Activated CD8-positive, alpha-beta memory T cell treated with anti-CD3 and anti-CD28 coated beads for 48 hours (primary cell): ENCODE measurements at regions not wholly inside any gene's neighbourhood (a gene's known extent, or its start where the extent isn't known, plus 50 kb on each side); places are given as distances from the start of the nearest gene placed in this dataset.

Source experiments
- DNase-seq, 3 experiments: peaks; one replicate each; pipeline ENCODE4 v3.0.0-alpha.2; 2020; ENCODE audit warnings: low read depth in 2 of 3, low spot score in 2 of 3

DNA sequence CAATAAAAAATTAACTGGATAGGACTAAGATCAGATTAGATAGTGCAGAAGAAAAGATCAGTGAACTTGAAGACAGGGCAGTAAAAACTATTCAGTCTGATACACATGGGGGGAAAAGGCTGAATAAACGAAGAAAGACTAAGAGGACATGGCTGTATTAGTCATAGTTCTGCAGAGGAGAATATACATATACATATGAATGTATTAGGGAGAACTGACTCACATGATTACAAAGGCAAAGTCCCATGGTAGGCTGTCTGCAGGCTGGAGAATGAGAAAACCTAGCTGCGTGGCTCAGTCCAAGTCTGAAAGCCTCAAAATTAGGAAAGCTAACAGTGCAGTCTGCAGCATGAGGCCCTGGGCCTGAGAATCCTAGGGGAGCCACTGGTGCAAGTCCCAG is 98.2 kb upstream of the GNAO1 start:
- no peak for DNase-seq

DNA sequence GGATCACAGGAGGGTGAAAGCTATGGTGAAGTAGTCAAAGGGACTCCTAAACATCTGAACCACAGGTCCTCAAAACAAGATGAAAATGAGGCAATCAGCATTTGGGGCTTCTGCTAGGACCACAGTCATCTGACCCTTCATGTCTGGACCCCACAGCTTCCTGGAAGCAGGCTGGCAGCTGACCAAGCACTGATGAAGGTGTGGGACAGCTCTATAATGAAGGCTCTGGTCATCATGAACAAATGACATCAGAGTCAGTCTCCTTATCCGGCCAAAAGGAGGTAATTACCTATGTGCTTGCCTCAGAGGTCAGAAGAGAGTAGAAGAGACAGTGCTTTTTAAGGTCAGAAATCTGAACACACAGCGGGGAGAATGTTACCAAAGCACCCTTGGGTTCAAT is 101.2 kb upstream of the GNAO1 start:
- DNase-seq, result no peak

DNA sequence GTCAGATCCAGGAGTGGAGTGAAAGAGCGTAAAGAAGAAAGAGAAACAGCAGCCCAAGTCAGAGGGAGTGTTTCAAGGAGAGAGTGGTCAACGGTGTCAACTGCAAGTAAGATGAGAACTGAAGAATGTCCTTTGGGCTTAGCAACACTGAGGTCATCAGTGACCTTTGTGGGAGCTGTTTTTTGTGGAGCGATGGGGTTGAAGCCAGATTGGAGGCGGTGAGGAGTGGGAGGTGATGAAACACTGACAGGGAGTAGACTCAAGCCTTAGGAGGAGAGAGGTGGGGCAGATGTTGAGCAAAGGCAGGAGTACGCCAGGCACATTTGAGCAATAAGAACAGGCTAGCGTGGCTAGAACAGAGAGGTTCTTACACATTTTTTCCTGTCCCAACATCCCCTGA is 103.7 kb upstream of the GNAO1 start:
- DNase-seq, result no peak

DNA sequence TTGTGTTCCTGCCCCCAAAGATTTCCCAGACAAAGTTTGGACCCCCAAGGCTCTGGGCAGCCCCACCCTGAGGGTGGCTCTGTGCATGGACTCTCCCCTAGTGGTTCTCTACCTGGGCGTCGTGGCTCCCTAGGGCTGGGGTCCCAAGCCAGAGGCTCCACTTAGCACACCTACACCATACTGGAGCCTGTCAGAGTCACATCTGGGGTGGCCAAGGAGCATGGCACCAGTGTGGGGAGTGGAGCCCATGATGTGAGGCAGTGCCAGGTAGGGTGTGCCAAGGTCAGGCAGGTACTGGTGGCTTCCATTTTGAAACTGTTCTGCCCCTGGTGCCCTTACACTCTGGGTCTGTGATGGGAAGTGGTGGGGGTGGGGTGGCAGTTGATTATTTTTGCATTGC is 109.9 kb upstream of the GNAO1 start:
- DNase-seq, result no peak

DNA sequence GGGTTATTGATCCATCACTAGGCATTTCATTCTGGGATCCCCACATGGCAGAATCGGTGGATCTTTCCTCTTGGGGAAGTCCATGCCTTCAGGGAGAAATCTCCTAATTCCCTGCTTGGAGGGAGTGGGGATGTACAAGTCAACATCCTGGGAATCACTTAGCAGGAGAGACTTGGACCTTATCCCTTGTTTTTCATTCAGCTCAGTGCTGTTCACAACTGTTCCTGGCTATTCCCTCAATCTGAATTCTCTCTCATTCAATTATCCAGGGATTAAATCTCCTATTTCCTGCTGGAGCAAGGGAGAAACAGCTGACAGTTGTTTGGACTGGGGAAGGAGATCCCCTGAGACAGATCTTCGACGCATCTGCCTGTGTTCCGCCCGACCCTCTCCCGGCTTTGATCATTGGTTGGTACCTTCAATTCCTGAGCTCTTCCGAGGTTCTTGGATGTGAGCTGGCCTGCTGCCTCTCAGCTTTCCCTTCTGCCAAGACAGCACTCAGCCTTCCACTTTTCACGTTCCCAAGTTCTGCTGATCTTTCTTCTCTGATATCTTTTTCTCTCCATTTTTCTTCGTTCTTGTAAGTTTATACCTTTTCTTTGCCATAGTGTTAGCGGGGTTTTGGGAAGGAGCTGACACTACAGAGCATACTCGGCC is 115.4 kb upstream of the GNAO1 start:
- no peak for DNase-seq

DNA sequence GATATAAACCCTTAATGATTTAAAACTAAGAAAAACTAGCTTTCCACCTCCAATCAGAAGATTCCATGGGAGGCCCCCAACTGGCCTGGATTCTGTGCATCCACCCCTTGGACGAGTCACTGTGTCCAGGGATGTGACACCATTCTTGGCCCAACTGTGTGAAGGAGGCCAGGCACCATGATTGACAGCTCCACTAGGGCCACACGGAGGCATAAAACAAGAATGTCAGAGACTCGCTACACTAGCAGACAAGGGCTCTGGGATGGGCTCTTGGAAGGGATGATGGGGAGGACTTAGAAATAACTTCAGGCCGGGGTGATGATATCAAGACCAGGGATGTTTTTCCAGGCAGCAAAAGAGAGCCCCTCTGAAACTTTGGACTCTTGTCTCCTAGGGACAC is 117.8 kb upstream of the GNAO1 start:
- no peak for DNase-seq

DNA sequence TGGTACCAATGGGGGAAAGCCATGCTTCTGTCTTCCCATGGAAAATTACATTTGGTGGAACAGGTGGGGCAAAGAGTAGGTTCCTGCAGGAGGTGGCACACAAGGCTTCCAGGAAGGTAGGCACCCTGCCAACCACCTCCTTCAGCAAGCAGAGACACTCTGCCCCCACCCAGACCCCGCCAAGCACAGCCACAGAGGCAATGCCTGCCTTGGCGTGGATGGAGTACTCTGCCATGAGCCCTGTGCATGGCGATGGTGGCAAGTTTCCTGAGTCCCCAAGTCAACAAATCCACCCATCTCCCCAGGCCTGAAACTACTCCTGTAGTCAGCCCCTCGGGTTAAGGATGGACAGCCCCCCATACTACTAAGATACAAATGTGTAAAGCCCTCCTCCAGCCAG is 119.2 kb upstream of the GNAO1 start:
- DNase-seq, result no peak

DNA sequence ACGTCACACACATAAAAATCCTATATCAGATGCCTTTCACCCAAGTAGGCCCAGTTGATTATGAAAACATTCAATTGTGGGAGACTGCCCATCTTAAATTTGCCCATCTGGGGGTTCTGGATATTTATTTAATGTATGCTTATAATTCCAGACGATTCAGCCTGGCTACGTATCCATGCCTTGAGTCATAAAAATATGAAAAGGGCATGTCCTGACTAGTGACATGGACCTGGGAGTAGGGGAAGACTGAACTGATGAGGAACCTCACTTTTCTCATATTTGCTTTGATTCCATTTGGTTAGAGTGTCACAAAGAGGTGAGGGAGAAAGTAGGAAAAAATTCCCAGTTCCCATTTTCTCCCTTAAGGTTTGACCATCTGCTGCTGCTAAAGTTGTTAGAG is 122.5 kb upstream of the GNAO1 start:
- DNase-seq, result no peak

DNA sequence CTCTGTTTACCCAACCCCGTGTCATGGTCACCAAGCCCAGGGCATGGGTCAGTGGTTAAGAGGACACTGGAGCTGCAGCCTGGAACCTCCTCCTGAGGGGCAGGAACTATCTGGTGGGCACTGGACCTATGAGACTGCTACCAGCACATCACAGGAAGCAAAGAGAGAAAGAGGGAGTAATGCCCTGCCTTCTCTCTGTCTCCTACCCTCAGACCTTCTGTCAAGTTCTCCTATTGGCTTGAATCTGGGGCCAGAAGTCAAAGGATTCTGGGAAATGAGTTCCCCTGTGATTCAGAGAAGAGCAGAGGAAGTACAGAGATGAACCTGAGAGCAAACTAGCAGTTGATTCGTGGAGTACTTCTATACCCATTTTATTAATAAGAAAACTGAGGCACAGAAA is 123.0 kb upstream of the GNAO1 start:
- no peak for DNase-seq

DNA sequence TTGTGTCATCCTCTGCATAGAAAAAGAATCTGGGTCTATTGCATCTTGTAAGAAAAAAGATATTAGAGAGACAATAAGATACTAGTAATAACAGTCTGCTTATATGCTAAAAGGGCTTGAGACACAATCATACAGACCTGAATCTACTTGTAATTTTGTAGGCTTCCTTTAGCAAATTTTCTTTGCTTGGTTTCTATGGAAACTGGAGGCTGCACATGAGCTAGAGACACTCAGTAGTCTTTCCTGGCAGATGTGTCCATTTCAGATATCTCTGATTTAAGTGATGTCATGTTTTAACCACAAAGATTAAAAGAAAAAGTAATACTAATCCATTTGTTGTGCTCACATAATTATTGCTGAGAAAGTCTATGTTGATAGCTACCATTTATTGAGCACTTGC is 123.9 kb upstream of the GNAO1 start:
- DNase-seq, result no peak

DNA sequence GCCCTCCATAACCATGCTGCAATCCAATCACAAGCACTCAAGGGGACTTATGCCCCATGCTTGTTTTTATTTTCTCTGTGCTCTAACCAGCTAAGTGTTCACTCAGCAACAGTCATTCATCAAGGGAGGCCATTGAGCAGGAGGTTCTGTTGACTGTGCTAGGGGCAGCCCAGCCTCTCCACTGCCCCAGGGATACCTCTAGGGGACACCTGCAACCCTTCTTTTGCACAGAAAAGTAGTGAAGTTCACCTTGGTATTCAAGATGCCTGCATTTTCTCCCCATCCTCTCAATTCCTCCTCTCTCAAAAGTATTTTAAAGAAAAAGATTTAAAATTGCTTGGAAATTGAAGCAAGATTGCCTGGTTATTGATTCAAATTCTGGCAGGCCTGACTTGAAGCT is 124.7 kb upstream of the GNAO1 start:
- DNase-seq, result no peak

DNA sequence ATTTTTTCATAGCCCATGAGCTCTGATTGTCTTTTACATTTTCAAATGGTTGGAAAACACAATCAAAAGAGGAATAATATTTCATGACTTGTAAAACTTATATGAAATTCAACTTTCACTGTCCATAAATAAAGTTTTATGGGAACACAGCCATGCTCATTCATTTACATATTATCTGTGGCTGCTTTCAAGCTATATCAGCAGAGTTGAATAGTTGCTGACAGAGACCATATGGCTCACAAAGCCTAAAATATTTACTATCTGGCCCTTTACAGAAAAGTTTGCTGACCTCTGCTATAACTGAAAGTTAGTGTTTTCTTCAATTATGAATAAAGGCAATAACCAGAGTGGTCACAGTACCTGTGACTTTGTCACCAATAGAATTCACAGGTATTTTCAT is 128.2 kb upstream of the GNAO1 start:
- no peak for DNase-seq

DNA sequence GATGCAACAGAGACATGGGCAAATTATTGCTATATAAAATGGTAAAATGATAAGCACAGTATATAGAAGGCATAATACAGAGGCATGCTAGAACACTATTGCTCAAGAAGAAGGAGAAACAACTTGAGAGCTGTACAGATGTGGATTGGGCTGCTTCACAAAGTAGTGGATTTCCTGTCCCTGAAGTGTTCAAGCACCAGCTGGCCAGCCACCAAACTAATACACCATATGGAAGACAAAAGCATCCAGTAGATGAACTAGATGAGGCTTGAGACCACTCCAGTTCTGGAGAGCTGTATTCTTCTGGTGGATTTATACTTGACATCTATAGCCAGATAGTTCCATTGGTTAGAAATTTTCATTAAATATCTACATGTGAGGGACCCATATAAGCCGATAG is 134.1 kb upstream of the GNAO1 start:
- DNase-seq, result no peak

DNA sequence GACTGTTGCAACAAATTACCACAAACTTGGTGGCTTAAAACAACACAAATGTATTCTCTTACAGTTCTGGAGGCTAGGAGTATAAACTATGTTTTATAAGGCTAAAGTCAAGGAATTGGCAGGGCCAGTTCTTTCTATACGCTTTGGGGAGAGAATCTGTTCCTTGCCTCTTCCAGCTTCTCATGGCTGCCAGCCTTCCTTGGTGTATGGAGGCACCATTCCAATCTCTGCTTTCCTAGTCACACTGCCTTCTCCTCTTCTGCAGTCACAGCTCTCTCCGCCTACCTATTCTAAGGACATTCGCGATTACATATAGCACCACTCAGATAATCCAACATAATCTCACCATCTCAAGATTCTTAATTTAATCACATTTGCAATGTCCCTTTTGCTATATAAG is 140.4 kb upstream of the GNAO1 start:
- DNase-seq, result no peak

DNA sequence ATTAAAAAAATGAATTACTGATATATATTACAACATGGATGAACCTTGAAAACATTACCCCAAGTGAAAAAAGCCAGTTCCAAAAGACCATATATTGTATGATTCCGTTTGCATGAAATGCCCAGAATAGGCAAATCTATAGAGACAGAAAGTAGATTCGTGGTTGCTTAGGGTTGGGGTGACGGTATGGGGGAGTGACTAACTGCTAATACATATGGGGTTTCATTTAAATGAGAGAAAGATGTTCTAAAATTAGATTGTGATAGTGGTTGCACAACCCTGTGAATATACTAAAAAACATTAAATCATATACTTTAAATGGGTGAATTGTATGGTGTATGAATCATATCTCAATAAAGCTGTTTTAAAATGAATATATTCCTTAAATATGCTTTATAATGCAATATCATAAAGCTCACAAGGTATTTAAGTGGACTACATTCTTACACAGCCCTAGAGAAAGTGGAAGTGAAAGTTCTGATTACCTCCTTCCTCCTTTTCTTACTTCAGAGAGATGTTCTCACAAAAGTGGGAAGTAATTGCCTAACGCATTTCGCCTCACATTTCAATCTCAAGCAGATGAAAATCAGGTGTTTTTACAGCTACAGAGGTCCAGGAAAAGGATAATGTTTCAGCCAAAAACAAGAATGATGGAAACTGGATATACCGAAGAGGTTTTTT is 142.7 kb upstream of the GNAO1 start:
- DNase-seq, result no peak

DNA sequence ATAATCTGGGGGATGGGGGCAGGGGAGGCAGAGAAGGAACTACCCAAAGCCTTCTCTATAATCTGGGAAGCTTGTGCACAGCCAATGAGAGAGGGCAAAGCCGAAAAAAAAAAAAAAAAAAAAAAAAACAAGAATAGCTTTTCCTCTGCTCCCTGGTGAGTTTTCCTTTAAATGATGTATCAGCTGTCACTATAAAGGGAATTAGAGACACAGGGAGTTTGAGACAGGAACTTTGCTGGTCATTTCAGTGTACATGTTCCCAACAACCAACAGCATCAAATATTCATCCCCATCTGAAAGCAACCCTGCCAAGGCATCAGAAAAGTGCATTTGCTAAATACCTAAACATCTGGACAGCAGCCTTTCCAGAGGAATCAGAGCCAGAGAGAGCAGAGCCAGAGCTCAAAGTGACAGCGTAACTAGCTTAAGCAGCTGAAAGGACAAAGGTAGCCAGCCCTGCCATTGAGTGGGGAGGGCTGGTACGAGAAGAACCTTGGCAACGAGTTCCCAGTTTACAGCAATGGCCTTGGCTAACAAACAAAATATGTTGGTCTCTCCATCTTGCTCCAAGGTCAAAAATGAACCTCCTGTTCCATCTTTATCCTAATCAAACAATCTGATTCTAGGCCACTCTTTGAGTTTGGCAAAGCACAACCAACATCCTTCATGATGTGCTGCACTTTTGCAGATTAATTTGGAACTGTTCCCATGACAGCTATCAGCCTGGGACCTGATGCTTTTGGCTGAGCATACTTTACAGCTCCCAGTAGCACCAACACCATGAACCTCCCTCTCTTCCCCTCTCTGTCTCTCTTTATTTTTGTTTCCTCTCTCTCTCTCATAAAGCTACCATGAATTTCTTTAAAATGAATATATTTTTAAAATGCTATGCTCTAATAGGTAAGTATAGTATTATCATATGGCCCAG is 143.7 kb upstream of the GNAO1 start:
- DNase-seq, result no peak

DNA sequence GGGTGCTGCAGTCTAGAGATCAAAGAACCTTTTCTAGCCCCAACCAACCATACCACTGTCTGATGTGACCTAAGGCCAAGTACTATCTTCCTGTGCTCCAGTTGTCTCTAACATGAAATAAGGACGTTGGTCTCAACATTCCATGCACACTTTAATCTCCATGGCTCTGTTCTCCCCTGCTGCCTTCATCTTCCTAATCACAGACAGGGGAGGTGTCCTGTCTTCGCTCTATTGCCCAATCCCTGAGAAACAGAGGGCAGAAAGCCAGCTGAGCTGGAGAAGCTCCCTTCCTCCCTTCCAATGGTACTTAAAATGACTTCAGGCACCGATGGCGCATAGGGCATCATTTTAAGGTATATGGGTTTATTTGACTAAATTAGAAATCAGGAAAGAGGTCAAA is 148.9 kb upstream of the GNAO1 start:
- no peak for DNase-seq

DNA sequence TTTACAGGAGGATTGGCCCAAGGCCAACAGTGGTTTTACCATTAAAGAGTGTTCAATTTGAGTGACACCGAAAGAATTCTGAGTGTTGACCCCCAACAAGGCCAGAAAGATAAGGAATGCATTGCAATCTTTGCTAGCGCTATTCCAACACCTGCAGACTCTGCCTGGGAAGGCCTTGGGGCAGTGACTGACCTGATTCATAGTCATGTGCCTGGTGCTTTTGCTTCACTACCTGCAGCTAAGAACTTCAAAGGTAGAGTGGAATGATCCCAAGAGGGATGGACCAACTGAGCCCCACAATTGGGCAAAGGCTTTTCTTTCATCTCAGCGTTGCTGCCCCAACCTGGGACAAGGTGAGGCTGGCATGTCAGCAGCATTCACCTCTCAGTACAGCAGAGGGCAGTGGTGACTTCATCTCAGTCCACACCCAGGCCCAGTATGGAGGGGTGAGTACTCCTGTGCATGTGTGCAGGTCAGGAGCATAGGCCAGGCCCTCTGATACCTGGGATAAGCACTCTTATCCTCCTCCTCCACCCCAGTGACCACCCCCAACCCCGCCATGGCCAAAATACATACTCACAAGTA is 149.6 kb upstream of the GNAO1 start:
- DNase-seq, result no peak

DNA sequence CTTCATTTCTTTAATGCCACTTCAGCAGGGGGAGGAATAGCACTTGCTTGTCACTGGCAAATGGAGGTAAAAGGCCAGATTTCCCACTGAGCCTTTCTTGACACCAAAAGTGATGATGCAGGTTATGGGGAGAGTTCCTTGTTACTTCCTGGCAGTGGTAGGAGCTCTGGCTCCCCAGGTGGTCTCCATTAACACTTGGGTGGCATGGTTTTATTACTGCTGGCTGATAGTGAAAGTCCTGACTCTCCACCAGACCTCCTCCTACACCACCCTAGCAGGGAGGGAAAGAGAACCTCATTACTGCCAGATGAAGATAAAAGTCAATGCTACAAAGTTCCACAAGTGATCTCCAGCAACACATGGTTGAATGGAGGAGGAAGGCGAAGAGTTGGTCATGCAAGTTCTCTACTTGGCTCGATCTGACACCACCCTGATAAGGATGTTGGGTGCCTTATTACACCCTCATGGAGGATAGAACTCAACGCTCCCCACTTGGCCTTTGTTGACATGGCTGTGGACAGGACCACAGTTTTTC is 152.7 kb upstream of the GNAO1 start:
- no peak for DNase-seq

DNA sequence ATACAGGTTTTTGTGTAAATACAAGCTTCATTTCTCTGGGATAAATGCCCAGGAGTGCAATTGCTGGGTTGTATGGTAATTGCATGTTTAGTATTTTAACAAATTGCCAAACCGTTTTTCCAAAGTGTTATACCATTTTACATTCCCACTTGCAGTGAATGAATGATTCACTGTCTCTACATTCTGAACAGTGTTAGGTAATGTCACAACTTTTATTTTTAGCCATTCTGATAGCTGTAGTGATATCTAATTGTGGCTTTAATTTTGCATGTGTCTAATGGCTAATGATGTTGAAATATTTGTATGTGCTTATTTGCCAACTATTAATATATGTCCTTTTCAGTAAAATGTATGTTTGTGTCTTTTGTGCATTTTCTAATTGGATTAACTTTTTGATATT is 156.9 kb upstream of the CES5A start:
- no peak for DNase-seq

DNA sequence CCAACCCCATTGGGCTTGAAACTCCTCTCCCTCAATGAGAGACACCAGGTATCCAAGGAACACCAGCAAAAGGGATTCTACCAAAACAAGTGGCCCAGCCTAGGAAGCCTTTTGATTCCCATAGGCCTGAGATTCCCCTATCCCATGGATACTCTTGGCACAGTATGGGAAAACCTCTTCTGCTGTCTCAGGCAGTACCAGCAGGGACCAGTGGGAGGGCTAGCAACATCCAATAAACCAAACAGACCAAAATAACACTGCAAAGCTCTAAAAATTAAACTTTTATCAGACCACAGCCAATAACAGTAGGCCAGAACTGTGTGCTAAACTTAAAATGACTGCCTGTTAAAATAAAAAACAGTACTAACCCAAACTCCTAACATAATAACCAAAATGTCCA is 153.9 kb upstream of the CES5A start:
- no peak for DNase-seq

DNA sequence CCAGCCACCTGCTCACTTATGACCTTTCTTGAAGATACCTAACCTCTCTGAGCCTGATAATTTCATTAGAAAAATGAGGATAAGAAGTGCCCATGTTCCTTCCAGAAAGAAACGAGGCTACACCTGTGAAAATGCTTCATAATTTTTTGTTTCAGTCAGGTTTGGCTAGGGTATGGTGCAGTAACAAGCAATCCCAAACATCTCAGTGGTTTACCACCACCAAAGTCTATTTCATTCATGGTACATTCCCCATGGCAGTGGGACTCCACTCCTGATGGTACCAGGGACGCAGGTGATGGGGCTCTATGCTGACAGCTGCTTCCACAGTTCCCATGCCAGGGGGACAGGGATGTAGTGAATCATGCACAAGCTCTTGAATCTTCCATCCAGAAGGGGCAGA is 147.6 kb upstream of the CES5A start:
- DNase-seq, result no peak
